ENCODE measurements at regions not wholly inside any gene's neighbourhood (a gene's known extent, or its start where the extent isn't known, plus 50 kb on each side); places are given as distances from the start of the nearest gene placed in this dataset.

DNA sequence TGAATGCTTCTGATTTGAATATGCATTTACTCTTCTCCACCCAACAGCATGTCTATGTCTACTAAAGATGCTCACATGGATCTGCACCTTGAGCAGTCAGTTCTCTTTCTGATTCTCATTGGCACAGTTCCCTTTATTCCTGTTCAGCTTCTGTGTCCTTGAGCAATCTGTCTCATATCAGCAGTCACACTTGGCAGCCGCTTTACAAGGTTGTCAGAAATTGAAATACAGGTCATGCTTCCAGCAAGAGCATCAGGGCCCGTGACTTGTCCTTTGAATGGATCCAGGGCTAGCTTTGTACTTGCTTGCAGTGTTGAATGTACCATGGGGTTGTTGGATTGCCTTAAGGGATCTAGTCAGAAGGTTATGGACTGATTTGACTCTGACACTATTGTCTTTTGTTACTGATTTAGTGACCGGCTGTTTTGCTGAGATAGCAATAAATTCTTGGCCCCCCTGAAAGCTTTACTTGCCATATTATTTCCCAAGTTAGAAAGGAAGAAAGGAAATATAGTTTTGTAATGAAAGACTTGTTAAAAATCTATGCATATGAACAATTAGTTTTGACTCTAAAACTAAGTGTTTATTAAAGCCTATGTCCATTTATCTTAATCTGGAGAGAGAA, 273.4 kb upstream of the ISL1 start:
- TF ChIP-seq POLR2A (IDR thresholded peaks at IDR 0.05; ENCODE audit: low read length) = no peak
- TF ChIP-seq GATA1 (IDR thresholded peaks at IDR 0.05; ENCODE audit: low read depth, low read length) = no peak
